Mesenchymal stem cell (in vitro differentiated cells and primary cell): ENCODE measurements at regions not wholly inside any gene's neighbourhood (a gene's known extent, or its start where the extent isn't known, plus 50 kb on each side); places are given as distances from the start of the nearest gene placed in this dataset.

Source experiments
- DNase-seq: peaks from one replicate; pipeline ENCODE4 v3.0.0-alpha.2; 2013
- H2AFZ ChIP-seq: one replicate; pipeline ENCODE4 v1.6.1; 2013; ENCODE audit warnings: low read depth, mild to moderate bottlenecking, control low read depth, inconsistent platforms, low read length, moderate library complexity
- H2AK5ac ChIP-seq: 2 replicates; pipeline ENCODE4 v1.6.1; 2013; ENCODE audit warnings: low read length, moderate library complexity, mild to moderate bottlenecking, inconsistent platforms; ENCODE audit not compliant: severe bottlenecking
- H2BK120ac ChIP-seq: one replicate; pipeline ENCODE4 v1.6.1; 2013; ENCODE audit warnings: low read depth, mild to moderate bottlenecking, inconsistent platforms, low read length, moderate library complexity
- H2BK12ac ChIP-seq, 2 experiments: one replicate each; pipeline ENCODE4 v1.6.1; 2013; ENCODE audit warnings: inconsistent platforms in 2 of 2, low read length in 2 of 2, mild to moderate bottlenecking in 2 of 2, moderate library complexity in 2 of 2, control low read depth in 1 of 2
- H2BK15ac ChIP-seq: one replicate; pipeline ENCODE4 v1.6.1; 2013; ENCODE audit warnings: mild to moderate bottlenecking, low read depth, inconsistent platforms; ENCODE audit not compliant: poor library complexity, severe bottlenecking
- H2BK5ac ChIP-seq: 2 replicates; pipeline ENCODE4 v1.6.1; 2013; ENCODE audit warnings: low read depth, mild to moderate bottlenecking, low read length, control low read depth, inconsistent platforms; ENCODE audit not compliant: poor library complexity, severe bottlenecking
- H3K14ac ChIP-seq, 2 experiments: one replicate each; pipeline ENCODE4 v1.6.1; 2013; ENCODE audit warnings: inconsistent platforms in 2 of 2, low read length in 2 of 2, control low read depth in 1 of 2, mild to moderate bottlenecking in 1 of 2, moderate library complexity in 1 of 2
- H3K18ac ChIP-seq, 2 experiments: one replicate each; pipeline ENCODE4 v1.6.1; 2013; ENCODE audit warnings: inconsistent platforms in 2 of 2, low read length in 2 of 2, control low read depth in 1 of 2, low read depth in 1 of 2, mild to moderate bottlenecking in 1 of 2
- H3K23ac ChIP-seq, 2 experiments: one replicate each; pipeline ENCODE4 v1.6.1; 2013; ENCODE audit warnings: inconsistent platforms in 2 of 2, low read length in 2 of 2, mild to moderate bottlenecking in 2 of 2, moderate library complexity in 2 of 2, control low read depth in 1 of 2
- H3K27ac ChIP-seq: 2 replicates; pipeline ENCODE4 v1.5.1; 2013; ENCODE audit warnings: mild to moderate bottlenecking, moderate library complexity, low read length, control low read depth, inconsistent platforms; ENCODE audit not compliant: poor library complexity, severe bottlenecking
- H3K27me3 ChIP-seq, 2 experiments: 2 replicates each; pipeline versions ENCODE4 v1.6.1 to v1.7.0; 2013; ENCODE audit warnings: low read length in 2 of 2, mild to moderate bottlenecking in 2 of 2, moderate library complexity in 2 of 2, control low read depth in 1 of 2, inconsistent platforms in 1 of 2; ENCODE audit not compliant: control insufficient read depth in 1 of 2, insufficient read depth in 1 of 2
- H3K36me3 ChIP-seq, 2 experiments: 2 replicates each; pipeline versions ENCODE4 v1.6.1 to v1.7.0; 2013; ENCODE audit warnings: low read length in 2 of 2, control low read depth in 1 of 2, inconsistent platforms in 1 of 2, low read depth in 1 of 2, mild to moderate bottlenecking in 1 of 2; ENCODE audit not compliant: insufficient read depth in 2 of 2, control insufficient read depth in 1 of 2
- H3K4ac ChIP-seq, 2 experiments: one replicate each; pipeline ENCODE4 v1.6.1; 2013; ENCODE audit warnings: inconsistent platforms in 2 of 2, low read length in 2 of 2, mild to moderate bottlenecking in 2 of 2, moderate library complexity in 2 of 2, control low read depth in 1 of 2, low read depth in 1 of 2
- H3K4me1 ChIP-seq: 2 replicates; pipeline ENCODE4 v1.6.1; 2013; ENCODE audit warnings: low read depth, low read length, control low read depth; ENCODE audit not compliant: control insufficient read depth, insufficient read depth
- H3K4me2 ChIP-seq: 2 replicates; pipeline ENCODE4 v1.6.1; 2013; ENCODE audit warnings: low read length, mild to moderate bottlenecking, inconsistent platforms; ENCODE audit not compliant: poor library complexity, severe bottlenecking
- H3K4me3 ChIP-seq, 2 experiments: 2 replicates each; pipeline versions ENCODE4 v1.5.1 to v1.7.0; 2013; ENCODE audit warnings: low read length in 2 of 2, mild to moderate bottlenecking in 2 of 2, control low read depth in 1 of 2, low read depth in 1 of 2; ENCODE audit not compliant: insufficient read depth in 1 of 2
- H3K79me1 ChIP-seq: replicated peaks from 2 replicates; pipeline ENCODE4 v1.6.1; 2013; ENCODE audit warnings: mild to moderate bottlenecking, control low read depth, low read length, inconsistent platforms; ENCODE audit not compliant: poor library complexity, severe bottlenecking
- H3K9ac ChIP-seq: 2 replicates; pipeline ENCODE4 v1.7.0; 2013; ENCODE audit warnings: mild to moderate bottlenecking, low read length, moderate library complexity
- H3K9me3 ChIP-seq: 2 replicates; pipeline ENCODE4 v1.7.0; 2013; ENCODE audit warnings: mild to moderate bottlenecking, low read length; ENCODE audit not compliant: control insufficient read depth
- H4K8ac ChIP-seq: one replicate; pipeline ENCODE4 v1.6.1; 2013; ENCODE audit warnings: inconsistent platforms, mild to moderate bottlenecking, low read length, moderate library complexity
- H4K91ac ChIP-seq: one replicate; pipeline ENCODE4 v1.6.1; 2013; ENCODE audit warnings: mild to moderate bottlenecking, low read length, inconsistent platforms
- WGBS: methylation state at CpG from one replicate; pipeline ENCODE4 v1.1.7; 2013; ENCODE audit warnings: mixed read lengths; 5-methylcytosine and 5-hydroxymethylcytosine counted together

- Histone ChIP-seq H3K36me3 (no peaks in the 10 kb centered on the region), H3K23ac (no peak overlapping the region), H3K4me3 (no peak overlapping the region), H3K79me1 (no peaks in the 10 kb centered on the region), H4K91ac (no peak overlapping the region), H2AFZ (no peak overlapping the region), H3K14ac (no peak overlapping the region), H2AK5ac (no peak overlapping the region), H3K27me3 (no peaks in the 10 kb centered on the region), H3K4ac (no peak overlapping the region), H2BK15ac (no peak overlapping the region), H2BK120ac (no peak overlapping the region), H3K4me2 (no peak overlapping the region), H3K9ac (no peak overlapping the region), H4K8ac (no peak overlapping the region), H3K4me1 (no peaks in the 10 kb centered on the region), H2BK12ac (no peak overlapping the region), H2BK5ac (no peak overlapping the region), H3K18ac (no peak overlapping the region), H3K9me3 (no peaks in the 10 kb centered on the region), H3K27ac (no peak overlapping the region)
- DNase-seq: no peak
- 69% methylated on average over 3 of the region's 4 CpGs for WGBS
Measured at GRCh38 chr4:138960175-138960710, 55.3 kb upstream of the NOCT start.

- H2BK5ac ChIP-seq: no peak overlapping the region
- H2BK120ac ChIP-seq: no peak overlapping the region
- H4K91ac ChIP-seq: no peak overlapping the region
- H3K4me1 ChIP-seq: no peaks in the 10 kb centered on the region
- H3K27me3 ChIP-seq: no peaks in the 10 kb centered on the region
- H4K8ac ChIP-seq: no peak overlapping the region
- no peak overlapping the region for H3K4me3 ChIP-seq
- no peak for DNase-seq
- no peaks in the 10 kb centered on the region for H3K79me1 ChIP-seq
- no peak overlapping the region for H3K18ac ChIP-seq
- H3K9me3 ChIP-seq: no peaks in the 10 kb centered on the region
- H3K36me3 ChIP-seq: no peaks in the 10 kb centered on the region
- no peak overlapping the region for H3K9ac ChIP-seq
- H2BK12ac ChIP-seq: no peak overlapping the region
- H2AFZ ChIP-seq: no peak overlapping the region
- 94% methylated on average over 5 of the region's 5 CpGs for WGBS
- no peak overlapping the region for H2BK15ac ChIP-seq
- no peak overlapping the region for H2AK5ac ChIP-seq
- no peak overlapping the region for H3K4me2 ChIP-seq
- no peak overlapping the region for H3K4ac ChIP-seq
- H3K27ac ChIP-seq: no peak overlapping the region
- H3K14ac ChIP-seq: no peak overlapping the region
- H3K23ac ChIP-seq: no peak overlapping the region
Measured at GRCh38 chr4:138959097-138959815, 56.3 kb upstream of the NOCT start.

- H3K79me1 ChIP-seq: no peaks in the 10 kb centered on the region
- no peak overlapping the region for H2BK5ac ChIP-seq
- no peak overlapping the region for H3K23ac ChIP-seq
- no peak overlapping the region for H2BK12ac ChIP-seq
- H3K4me1 ChIP-seq: peaks cover 1% of the 10 kb centered on the region
- no peak overlapping the region for H4K91ac ChIP-seq
- DNase-seq: no peak
- no peak overlapping the region for H3K18ac ChIP-seq
- no peak overlapping the region for H2BK120ac ChIP-seq
- no peak overlapping the region for H3K4ac ChIP-seq
- H3K27ac ChIP-seq: no peak overlapping the region
- no peak overlapping the region for H3K4me3 ChIP-seq
- no peaks in the 10 kb centered on the region for H3K27me3 ChIP-seq
- H2BK15ac ChIP-seq: no peak overlapping the region
- H3K14ac ChIP-seq: no peak overlapping the region
- H3K9me3 ChIP-seq: no peaks in the 10 kb centered on the region
- H2AFZ ChIP-seq: no peak overlapping the region
- 92% methylated on average over 1 of the region's 3 CpGs for WGBS
- H2AK5ac ChIP-seq: no peak overlapping the region
- H3K4me2 ChIP-seq: no peak overlapping the region
- no peaks in the 10 kb centered on the region for H3K36me3 ChIP-seq
- no peak overlapping the region for H4K8ac ChIP-seq
- no peak overlapping the region for H3K9ac ChIP-seq
Measured at GRCh38 chr4:138958519-138958918, 57.1 kb upstream of the NOCT start.

- Histone ChIP-seq H3K4ac (no peak overlapping the region), H3K18ac (no peak overlapping the region), H3K9me3 (no peaks in the 10 kb centered on the region), H3K9ac (no peak overlapping the region), H3K79me1 (no peaks in the 10 kb centered on the region), H3K4me1 (peaks cover 3% of the 10 kb centered on the region), H2BK120ac (no peak overlapping the region), H4K91ac (no peak overlapping the region), H3K36me3 (no peaks in the 10 kb centered on the region), H3K4me3 (no peak overlapping the region), H3K14ac (no peak overlapping the region), H2BK12ac (no peak overlapping the region), H2AK5ac (no peak overlapping the region), H3K4me2 (no peak overlapping the region), H2AFZ (no peak overlapping the region), H3K23ac (no peak overlapping the region), H2BK5ac (no peak overlapping the region), H3K27me3 (no peaks in the 10 kb centered on the region), H4K8ac (no peak overlapping the region), H2BK15ac (no peak overlapping the region), H3K27ac (no peak overlapping the region)
- 97% methylated on average over 7 of the region's 7 CpGs for WGBS
- no peak for DNase-seq
Measured at GRCh38 chr4:138957302-138957701, 58.3 kb upstream of the NOCT start.
